ENCODE measurements at regions not wholly inside any gene's neighbourhood (a gene's known extent, or its start where the extent isn't known, plus 50 kb on each side); places are given as distances from the start of the nearest gene placed in this dataset.

DNA sequence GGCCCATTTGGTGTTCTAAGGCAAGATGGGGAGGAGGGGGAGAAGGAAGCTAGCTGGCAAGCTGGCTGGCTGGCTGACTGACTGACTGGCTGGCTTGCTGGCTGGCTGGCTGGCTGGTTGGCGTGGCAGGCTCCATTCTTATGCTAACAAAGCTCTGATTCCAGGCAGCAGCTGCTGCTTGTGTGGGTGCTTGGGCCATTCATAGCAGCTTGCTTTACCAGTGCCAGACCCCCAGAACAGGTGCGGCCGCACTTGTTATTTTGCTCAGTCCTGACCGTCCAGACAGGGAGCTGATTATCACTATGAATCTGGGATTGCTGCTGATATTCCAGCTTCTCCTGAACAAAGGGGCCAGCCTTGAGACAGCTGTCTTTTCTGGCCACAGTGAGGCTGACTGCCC, 131.2 kb upstream of the PAK3 start:
- Mint-ChIP-seq H3K36me3 (no peaks in the 10 kb centered on the region), H3K27me3 (no peaks in the 10 kb centered on the region), H3K27ac (no peak overlapping the region), H3K4me1 (no peaks in the 10 kb centered on the region), H3K4me3 (no peak overlapping the region), H3K9me3 (peaks cover 0 to 4% (median 0%) of the 10 kb centered on the region in 7 donors)
- ATAC-seq (ENCODE audit: low read depth in 2 of 2) (no peak), DNase-seq (no peak)
- no peaks in the 10 kb centered on the region for H3K4me1 ChIP-seq (ENCODE audit: control insufficient read depth, insufficient read depth, low read length, poor library complexity, severe bottlenecking)
- no peaks in the 10 kb centered on the region for H3K9me3 ChIP-seq (ENCODE audit: control insufficient read depth in 2 of 2, low read length in 2 of 2)
- H3K36me3 ChIP-seq (ENCODE audit: control insufficient read depth, insufficient read depth, low read length) = no peaks in the 10 kb centered on the region
- H3K27me3 ChIP-seq (ENCODE audit: control insufficient read depth, insufficient read depth, low read length) = no peaks in the 10 kb centered on the region
- H3K27ac ChIP-seq (ENCODE audit: insufficient read depth, low read length, poor library complexity, severe bottlenecking) = no peak overlapping the region
- no peak overlapping the region for H3K4me3 ChIP-seq (ENCODE audit: low read depth, low read length)

GRCh38 chrX:110962451-110962850, 133.5 kb upstream of the PAK3 start:
- ATAC-seq (ENCODE audit: low read depth in 2 of 2) (no peak), DNase-seq (no peak)
- H3K36me3 ChIP-seq (ENCODE audit: control insufficient read depth, insufficient read depth, low read length) = no peaks in the 10 kb centered on the region
- H3K4me1 ChIP-seq (ENCODE audit: control insufficient read depth, insufficient read depth, low read length, poor library complexity, severe bottlenecking) = no peaks in the 10 kb centered on the region
- no peak overlapping the region for H3K4me3 ChIP-seq (ENCODE audit: low read depth, low read length)
- Mint-ChIP-seq H3K4me1 (no peaks in the 10 kb centered on the region), H3K36me3 (no peaks in the 10 kb centered on the region), H3K4me3 (no peak overlapping the region), H3K27me3 (no peaks in the 10 kb centered on the region), H3K27ac (no peak overlapping the region), H3K9me3 (no peaks in the 10 kb centered on the region)
- no peak overlapping the region for H3K27ac ChIP-seq (ENCODE audit: insufficient read depth, low read length, poor library complexity, severe bottlenecking)
- no peaks in the 10 kb centered on the region for H3K9me3 ChIP-seq (ENCODE audit: control insufficient read depth in 2 of 2, low read length in 2 of 2)
- no peaks in the 10 kb centered on the region for H3K27me3 ChIP-seq (ENCODE audit: control insufficient read depth, insufficient read depth, low read length)

DNA sequence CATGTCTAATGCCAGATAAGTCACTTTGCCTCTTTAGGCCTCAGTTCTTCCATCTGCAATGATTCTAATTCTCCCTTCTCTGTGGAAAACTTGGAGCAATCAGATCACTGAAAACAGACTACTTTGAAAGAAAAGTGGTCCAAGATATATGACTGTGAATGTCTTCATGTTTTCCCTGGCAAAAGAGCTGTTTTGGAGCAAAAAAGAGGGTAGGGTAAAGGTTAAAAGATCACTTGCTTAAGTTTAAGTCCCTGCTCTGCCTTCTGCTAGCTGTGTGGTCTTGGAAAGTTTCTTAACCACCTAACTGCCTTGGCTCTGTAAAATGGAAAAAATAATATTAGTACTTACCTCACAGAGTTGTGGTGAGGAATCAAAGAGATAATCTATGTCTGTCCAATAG, 140.3 kb upstream of the PAK3 start:
- H3K4me1 ChIP-seq (ENCODE audit: control insufficient read depth, insufficient read depth, low read length, poor library complexity, severe bottlenecking) = no peaks in the 10 kb centered on the region
- H3K4me3 Mint-ChIP-seq = no peak overlapping the region
- no peak overlapping the region for H3K27ac ChIP-seq (ENCODE audit: insufficient read depth, low read length, poor library complexity, severe bottlenecking)
- no peak overlapping the region for H3K27ac Mint-ChIP-seq
- no peaks in the 10 kb centered on the region for H3K27me3 ChIP-seq (ENCODE audit: control insufficient read depth, insufficient read depth, low read length)
- H3K4me1 Mint-ChIP-seq = no peaks in the 10 kb centered on the region
- no peaks in the 10 kb centered on the region for H3K36me3 ChIP-seq (ENCODE audit: control insufficient read depth, insufficient read depth, low read length)
- H3K4me3 ChIP-seq (ENCODE audit: low read depth, low read length) = no peak overlapping the region
- peaks cover 9% of the 10 kb centered on the region for H3K27me3 Mint-ChIP-seq
- DNase-seq = no peak
- no peak for ATAC-seq (ENCODE audit: low read depth in 2 of 2)
- H3K36me3 Mint-ChIP-seq = no peaks in the 10 kb centered on the region
- no peaks in the 10 kb centered on the region for H3K9me3 Mint-ChIP-seq
- no peaks in the 10 kb centered on the region for H3K9me3 ChIP-seq (ENCODE audit: control insufficient read depth in 2 of 2, low read length in 2 of 2)

- Mint-ChIP-seq H3K9me3 (no peaks in the 10 kb centered on the region), H3K4me1 (no peaks in the 10 kb centered on the region), H3K36me3 (no peaks in the 10 kb centered on the region), H3K27ac (no peak overlapping the region), H3K4me3 (no peak overlapping the region), H3K27me3 (peaks cover 9% of the 10 kb centered on the region)
- Histone ChIP-seq H3K27ac (ENCODE audit: insufficient read depth, low read length, poor library complexity, severe bottlenecking) (no peak overlapping the region), H3K4me1 (ENCODE audit: control insufficient read depth, insufficient read depth, low read length, poor library complexity, severe bottlenecking) (no peaks in the 10 kb centered on the region), H3K27me3 (ENCODE audit: control insufficient read depth, insufficient read depth, low read length) (no peaks in the 10 kb centered on the region), H3K36me3 (ENCODE audit: control insufficient read depth, insufficient read depth, low read length) (no peaks in the 10 kb centered on the region), H3K9me3 (ENCODE audit: control insufficient read depth in 2 of 2, low read length in 2 of 2) (no peaks in the 10 kb centered on the region), H3K4me3 (ENCODE audit: low read depth, low read length) (no peak overlapping the region)
- no peak for ATAC-seq (ENCODE audit: low read depth in 2 of 2)
- no peak for DNase-seq
Observed at GRCh38 chrX:110954428-110955100, 141.4 kb upstream of the PAK3 start.

DNA sequence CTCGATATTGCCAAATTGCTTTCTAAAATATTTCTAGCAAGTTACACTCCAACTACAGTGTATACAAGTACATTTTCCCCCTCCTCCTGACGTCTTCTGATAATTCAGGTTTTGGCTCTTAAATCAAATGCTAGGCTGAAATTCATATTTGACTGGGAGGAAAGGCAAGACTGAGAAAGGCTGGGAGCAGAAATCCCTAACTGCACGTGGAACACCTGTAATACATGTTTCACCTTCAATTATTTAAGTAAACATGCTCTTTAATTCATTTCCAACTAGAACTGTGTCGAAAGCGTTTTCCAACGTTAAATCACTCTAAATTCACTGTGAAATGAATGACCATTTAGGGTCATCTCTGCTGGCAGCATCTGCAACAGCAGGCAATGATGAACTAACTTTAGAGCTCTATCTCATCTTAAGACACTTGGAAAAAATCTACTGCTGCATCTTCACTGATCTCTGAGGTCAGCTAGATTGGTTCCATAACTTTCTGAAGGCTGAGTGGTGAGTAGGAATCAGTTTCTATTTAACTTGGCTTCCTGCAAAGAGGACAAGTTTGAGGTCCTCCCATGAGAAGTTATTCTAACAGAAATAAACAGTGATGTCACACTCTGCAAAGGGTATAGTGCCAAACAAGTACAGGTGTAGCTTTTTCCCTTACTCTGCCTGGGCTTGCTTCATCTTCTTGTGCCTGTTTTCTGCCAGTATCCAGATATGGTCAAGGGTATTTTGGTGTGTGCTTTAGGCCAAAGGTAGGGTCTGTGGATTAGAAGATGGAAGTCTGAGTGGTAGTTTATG, 144.3 kb upstream of the PAK3 start:
- no peak overlapping the region for H3K4me3 Mint-ChIP-seq
- no peaks in the 10 kb centered on the region for H3K9me3 ChIP-seq (ENCODE audit: control insufficient read depth in 2 of 2, low read length in 2 of 2)
- no peaks in the 10 kb centered on the region for H3K4me1 ChIP-seq (ENCODE audit: control insufficient read depth, insufficient read depth, low read length, poor library complexity, severe bottlenecking)
- DNase-seq (no peak), ATAC-seq (ENCODE audit: low read depth in 2 of 2) (no peak)
- H3K27me3 Mint-ChIP-seq = peaks cover 9% of the 10 kb centered on the region
- no peak overlapping the region for H3K27ac Mint-ChIP-seq
- H3K4me3 ChIP-seq (ENCODE audit: low read depth, low read length) = no peak overlapping the region
- H3K27me3 ChIP-seq (ENCODE audit: control insufficient read depth, insufficient read depth, low read length) = no peaks in the 10 kb centered on the region
- H3K27ac ChIP-seq (ENCODE audit: insufficient read depth, low read length, poor library complexity, severe bottlenecking) = no peak overlapping the region
- H3K36me3 ChIP-seq (ENCODE audit: control insufficient read depth, insufficient read depth, low read length) = no peaks in the 10 kb centered on the region
- no peaks in the 10 kb centered on the region for H3K9me3 Mint-ChIP-seq
- no peaks in the 10 kb centered on the region for H3K4me1 Mint-ChIP-seq
- H3K36me3 Mint-ChIP-seq = no peaks in the 10 kb centered on the region

DNA sequence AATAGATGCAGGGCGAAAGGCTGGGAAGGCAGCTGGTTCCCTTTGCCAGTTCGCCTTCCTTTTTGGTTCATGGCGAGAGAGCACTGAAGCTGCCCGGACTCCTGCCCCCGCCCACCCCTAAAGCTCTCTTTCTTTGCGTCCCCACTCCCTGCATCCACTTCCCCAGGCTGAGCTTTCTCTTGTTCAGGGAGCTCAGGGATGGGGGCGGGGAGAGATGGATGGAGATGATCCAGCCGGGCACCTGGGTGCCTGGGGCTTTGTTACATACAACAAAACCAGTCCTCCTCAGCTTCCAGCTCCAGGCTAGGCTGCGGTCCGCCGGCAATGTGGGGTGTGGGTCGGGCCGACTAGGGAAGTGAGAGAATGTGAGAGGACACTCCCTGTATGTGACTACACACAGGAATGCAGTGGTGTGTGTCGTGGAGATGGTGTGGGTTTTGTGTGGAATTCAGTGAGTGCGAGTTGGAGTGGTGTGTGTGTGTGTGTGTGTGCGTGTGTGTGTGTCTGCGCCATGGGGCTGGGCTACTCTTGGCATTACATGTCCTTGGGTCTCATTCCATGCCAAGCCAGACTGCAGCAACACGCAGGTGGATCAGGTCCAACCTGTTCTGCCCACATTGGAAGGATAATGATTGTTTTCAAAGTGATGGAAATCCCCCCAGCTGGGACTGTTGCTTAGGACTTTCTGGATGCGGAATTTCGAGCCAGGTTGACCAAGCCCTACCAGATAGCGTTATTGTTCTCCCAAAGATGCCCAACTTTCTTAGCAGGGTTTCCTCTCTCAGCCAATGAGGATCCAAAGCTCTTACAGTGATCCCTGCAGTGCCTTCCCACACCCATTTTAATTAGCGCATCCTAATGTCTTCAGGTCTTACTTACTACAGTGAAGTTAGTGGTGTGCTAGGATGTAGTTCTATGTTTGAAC, 149.4 kb upstream of the CHRDL1 start:
- no peak overlapping the region for H3K4me3 Mint-ChIP-seq
- H3K36me3 ChIP-seq (ENCODE audit: control insufficient read depth, insufficient read depth, low read length) = no peaks in the 10 kb centered on the region
- no peak overlapping the region for H3K4me3 ChIP-seq (ENCODE audit: low read depth, low read length)
- no peaks in the 10 kb centered on the region for H3K4me1 ChIP-seq (ENCODE audit: control insufficient read depth, insufficient read depth, low read length, poor library complexity, severe bottlenecking)
- no peak overlapping the region for H3K27ac ChIP-seq (ENCODE audit: insufficient read depth, low read length, poor library complexity, severe bottlenecking)
- DNase-seq (no peak), ATAC-seq (ENCODE audit: low read depth in 2 of 2) (no peak)
- H3K4me1 Mint-ChIP-seq = no peaks in the 10 kb centered on the region
- no peak overlapping the region for H3K27ac Mint-ChIP-seq
- H3K36me3 Mint-ChIP-seq = no peaks in the 10 kb centered on the region
- no peaks in the 10 kb centered on the region for H3K9me3 Mint-ChIP-seq
- H3K9me3 ChIP-seq (ENCODE audit: control insufficient read depth in 2 of 2, low read length in 2 of 2) = no peaks in the 10 kb centered on the region
- H3K27me3 ChIP-seq (ENCODE audit: control insufficient read depth, insufficient read depth, low read length) = no peaks in the 10 kb centered on the region
- peaks cover 8% of the 10 kb centered on the region for H3K27me3 Mint-ChIP-seq

DNA sequence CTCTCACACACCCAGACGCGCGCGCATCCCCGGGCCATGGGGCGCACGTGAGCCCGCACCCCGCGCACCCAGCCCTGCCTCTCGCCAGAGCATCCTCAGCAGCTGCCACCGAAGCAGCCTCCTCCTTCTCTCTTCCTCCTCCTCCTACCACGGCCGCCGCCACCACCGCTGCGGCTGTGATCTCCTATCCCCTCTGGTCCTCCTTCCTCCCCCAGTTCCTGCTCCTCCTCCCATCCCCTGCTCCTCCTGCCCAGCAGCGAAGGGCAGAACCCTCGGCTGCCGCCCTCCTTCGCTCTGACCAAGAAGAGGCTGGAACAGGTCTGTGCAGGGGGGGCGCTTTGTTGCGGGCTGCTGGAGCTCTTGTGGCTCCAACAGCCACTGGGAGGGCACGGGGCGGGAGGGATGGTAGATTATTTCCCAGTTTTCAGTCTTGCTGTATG, 148.7 kb upstream of the CHRDL1 start:
- no peak overlapping the region for H3K4me3 Mint-ChIP-seq
- H3K27ac Mint-ChIP-seq = no peak overlapping the region
- DNase-seq (no peak), ATAC-seq (ENCODE audit: low read depth in 2 of 2) (no peak)
- H3K4me3 ChIP-seq (ENCODE audit: low read depth, low read length) = no peak overlapping the region
- H3K9me3 Mint-ChIP-seq = no peaks in the 10 kb centered on the region
- no peaks in the 10 kb centered on the region for H3K9me3 ChIP-seq (ENCODE audit: control insufficient read depth in 2 of 2, low read length in 2 of 2)
- H3K27ac ChIP-seq (ENCODE audit: insufficient read depth, low read length, poor library complexity, severe bottlenecking) = no peak overlapping the region
- H3K27me3 Mint-ChIP-seq = peaks cover 8% of the 10 kb centered on the region
- H3K36me3 ChIP-seq (ENCODE audit: control insufficient read depth, insufficient read depth, low read length) = no peaks in the 10 kb centered on the region
- no peaks in the 10 kb centered on the region for H3K4me1 Mint-ChIP-seq
- H3K36me3 Mint-ChIP-seq = no peaks in the 10 kb centered on the region
- H3K27me3 ChIP-seq (ENCODE audit: control insufficient read depth, insufficient read depth, low read length) = no peaks in the 10 kb centered on the region
- H3K4me1 ChIP-seq (ENCODE audit: control insufficient read depth, insufficient read depth, low read length, poor library complexity, severe bottlenecking) = no peaks in the 10 kb centered on the region

Data from CD4-positive, CD25-positive, alpha-beta regulatory T cell (primary cell).